IMR-90 (cell line): ENCODE measurements at regions not wholly inside any gene's neighbourhood (a gene's known extent, or its start where the extent isn't known, plus 50 kb on each side); places are given as distances from the start of the nearest gene placed in this dataset.

ENCODE experiments used
- ATAC-seq: fragments of 200-7000 bp; cut with Tn5 transposase; 2 replicates; pipeline ENCODE4 v1.9.1; 2020; ENCODE audit warnings: low read depth, mild to moderate bottlenecking, moderate library complexity
- BruUV-seq: library from RNA; stranded (reverse); fragments of 400-500 nt; replicated peaks from 2 replicates; lab custom pipeline; 2021; lab: Mats Ljungman, UMichigan
- CTCF ChIA-PET: fragments of 300-600 bp; formaldehyde crosslinking; extraction: SDS; loops from one replicate; lab custom pipeline; 2021; ENCODE audit warnings: antibody characterized with exemption; lab: Yijun Ruan, JAX
- POLR2A ChIA-PET: fragments of 300-600 bp; sonication (Branson Sonifier 250); formaldehyde crosslinking; loops from one replicate; lab custom pipeline; 2022; ENCODE audit warnings: antibody characterized with exemption; ENCODE audit not compliant: unreplicated experiment; lab: Charles Lee
- DNase-seq: peaks from one replicate; pipeline ENCODE4 v3.0.0; 2013
- H2AFZ ChIP-seq: replicated peaks from 2 replicates; pipeline ENCODE3; 2013; ENCODE audit warnings: low read length, mild to moderate bottlenecking; ENCODE audit not compliant: poor library complexity
- H2AK5ac ChIP-seq: 2 replicates; pipeline ENCODE4 v1.6.1; 2013; ENCODE audit warnings: low read depth, low read length, inconsistent platforms
- H2AK9ac ChIP-seq: replicated peaks from 2 replicates; pipeline ENCODE3; 2013; ENCODE audit warnings: mild to moderate bottlenecking, low read depth, low read length, moderate library complexity; ENCODE audit not compliant: poor library complexity
- H2BK120ac ChIP-seq: 2 replicates; pipeline ENCODE4 v1.6.1; 2013; ENCODE audit warnings: low read depth, low read length, inconsistent platforms
- H2BK15ac ChIP-seq: 3 replicates; pipeline ENCODE4 v1.6.1; 2013; ENCODE audit warnings: low read depth, low read length, inconsistent platforms
- H2BK20ac ChIP-seq: 2 replicates; pipeline ENCODE4 v1.6.1; 2013; ENCODE audit warnings: low read depth, mild to moderate bottlenecking, inconsistent platforms, low read length, moderate library complexity
- H2BK5ac ChIP-seq: 2 replicates; pipeline ENCODE4 v1.6.1; 2013; ENCODE audit warnings: mild to moderate bottlenecking, low read depth, low read length, inconsistent platforms; ENCODE audit not compliant: poor library complexity, severe bottlenecking
- H3K14ac ChIP-seq: replicated peaks from 2 replicates; pipeline ENCODE4 v1.6.1; 2013; ENCODE audit warnings: low read depth, low read length, inconsistent platforms
- H3K18ac ChIP-seq: 2 replicates; pipeline ENCODE4 v1.6.1; 2013; ENCODE audit warnings: low read depth, low read length, control low read depth
- H3K23ac ChIP-seq: 2 replicates; pipeline ENCODE4 v1.6.1; 2013; ENCODE audit warnings: low read depth, low read length, inconsistent platforms
- H3K27ac ChIP-seq: 2 replicates; pipeline ENCODE4 v1.5.1; 2013; ENCODE audit warnings: mild to moderate bottlenecking, control low read depth, low read length; ENCODE audit not compliant: insufficient read depth
- H3K27me3 ChIP-seq: 2 replicates; pipeline ENCODE4 v1.6.1; 2013; ENCODE audit warnings: low read length; ENCODE audit not compliant: control insufficient read depth, insufficient read depth
- H3K36me3 ChIP-seq: 2 replicates; pipeline ENCODE4 v1.6.1; 2013; ENCODE audit warnings: low read length, mixed read lengths; ENCODE audit not compliant: control insufficient read depth, insufficient read depth
- H3K4ac ChIP-seq: 2 replicates; pipeline ENCODE4 v1.6.1; 2013; ENCODE audit warnings: low read depth, low read length, inconsistent platforms
- H3K4me1 ChIP-seq: 2 replicates; pipeline ENCODE4 v1.6.1; 2013; ENCODE audit warnings: low read length, mixed read lengths; ENCODE audit not compliant: control insufficient read depth, insufficient read depth
- H3K4me2 ChIP-seq: 2 replicates; pipeline ENCODE4 v1.6.1; 2013; ENCODE audit warnings: low read depth, mild to moderate bottlenecking, control low read depth, low read length, moderate library complexity
- H3K4me3 ChIP-seq: 2 replicates; pipeline ENCODE4 v1.5.1; 2013; ENCODE audit warnings: low read depth, mild to moderate bottlenecking, control low read depth, low read length, moderate library complexity; ENCODE audit not compliant: insufficient read depth
- H3K56ac ChIP-seq: 2 replicates; pipeline ENCODE4 v1.6.1; 2013; ENCODE audit warnings: low read length, inconsistent platforms; ENCODE audit not compliant: insufficient read depth; ENCODE audit errors: extremely low read depth
- H3K79me1 ChIP-seq, 2 experiments: 2 replicates each; pipeline ENCODE4 v1.6.1; 2013; ENCODE audit warnings: low read length in 2 of 2, inconsistent platforms in 1 of 2, low read depth in 1 of 2
- H3K9ac ChIP-seq: 2 replicates; pipeline ENCODE4 v1.6.1; 2013; ENCODE audit warnings: low read depth, low read length, control low read depth
- H3K9me1 ChIP-seq: 2 replicates; pipeline ENCODE4 v1.6.1; 2013; ENCODE audit warnings: low read length, inconsistent platforms; ENCODE audit not compliant: insufficient read depth
- H3K9me3 ChIP-seq: 2 replicates; pipeline ENCODE4 v1.6.1; 2013; ENCODE audit warnings: low read length; ENCODE audit not compliant: control insufficient read depth, insufficient read depth
- H4K20me1 ChIP-seq: 2 replicates; pipeline ENCODE4 v1.6.1; 2013; ENCODE audit warnings: low read length, inconsistent platforms; ENCODE audit not compliant: insufficient read depth
- H4K5ac ChIP-seq: 2 replicates; pipeline ENCODE4 v1.6.1; 2013; ENCODE audit warnings: mild to moderate bottlenecking, low read depth, low read length, control low read depth
- H4K8ac ChIP-seq, 2 experiments: 2 replicates each; pipeline ENCODE4 v1.6.1; 2013; ENCODE audit warnings: low read depth in 2 of 2, low read length in 2 of 2, control low read depth in 1 of 2, inconsistent platforms in 1 of 2
- H4K91ac ChIP-seq: 2 replicates; pipeline ENCODE4 v1.6.1; 2013; ENCODE audit warnings: low read depth, low read length, inconsistent platforms; ENCODE audit not compliant: insufficient read depth
- CEBPB ChIP-seq: IDR thresholded peaks from 2 replicates; pipeline ENCODE4 v1.6.1; 2012; ENCODE audit warnings: low read depth, low read length, improper control_type of control experiment
- CHD1 ChIP-seq: IDR thresholded peaks from 2 replicates; pipeline ENCODE4 v1.6.1; 2012; ENCODE audit warnings: low read depth, low read length, improper control_type of control experiment
- CTCF ChIP-seq: conservative IDR thresholded peaks from 2 replicates; pipeline ENCODE4 v1.5.1; 2012; ENCODE audit warnings: mild to moderate bottlenecking, low read depth, low read length, improper control_type of control experiment
- ELK1 ChIP-seq: fragments of 150-350 bp; IDR thresholded peaks from 2 replicates; pipeline ENCODE4 v1.6.1; 2016; ENCODE audit warnings: low read depth, mild to moderate bottlenecking, low read length, moderate library complexity, borderline replicate concordance
- FOS ChIP-seq: fragments of 150-350 bp; IDR thresholded peaks from 2 replicates; pipeline ENCODE4 v1.6.1; 2016; ENCODE audit warnings: low read depth, low read length
- MAFK ChIP-seq: IDR thresholded peaks from 2 replicates; pipeline ENCODE4 v1.6.1; 2012; ENCODE audit warnings: low read depth, low read length, improper control_type of control experiment
- MAZ ChIP-seq: IDR thresholded peaks from 2 replicates; pipeline ENCODE4 v1.6.1; 2012; ENCODE audit warnings: low read depth, mild to moderate bottlenecking, low read length, improper control_type of control experiment, moderate library complexity, borderline replicate concordance
- MXI1 ChIP-seq: IDR thresholded peaks from 2 replicates; pipeline ENCODE4 v1.6.1; 2012; ENCODE audit warnings: low read depth, mild to moderate bottlenecking, low read length, moderate library complexity, borderline replicate concordance
- NFE2L2 ChIP-seq: fragments of 150-350 bp; IDR thresholded peaks from 2 replicates; pipeline ENCODE4 v1.6.1; 2016; ENCODE audit warnings: low read depth, mild to moderate bottlenecking, low read length
- RAD21 ChIP-seq: IDR thresholded peaks from 2 replicates; pipeline ENCODE4 v1.6.1; 2012; ENCODE audit warnings: low read length, improper control_type of control experiment
- RCOR1 ChIP-seq: IDR thresholded peaks from 2 replicates; pipeline ENCODE4 v1.6.1; 2012; ENCODE audit warnings: mild to moderate bottlenecking, low read length, improper control_type of control experiment; ENCODE audit not compliant: insufficient replicate concordance
- RFX5 ChIP-seq: IDR thresholded peaks from 2 replicates; pipeline ENCODE4 v1.8.0; 2012; ENCODE audit warnings: low read depth, mild to moderate bottlenecking, low read length, moderate library complexity
- SMC3 ChIP-seq: fragments of 150-350 bp; IDR thresholded peaks from 2 replicates; pipeline ENCODE4 v1.6.1; 2016; ENCODE audit warnings: low read depth, mild to moderate bottlenecking, antibody characterized with exemption, low read length, moderate library complexity
- USF2 ChIP-seq: fragments of 150-350 bp; IDR thresholded peaks from 2 replicates; pipeline ENCODE4 v1.6.1; 2017; ENCODE audit warnings: mild to moderate bottlenecking, antibody characterized with exemption, low read length, low read depth
- WGBS, 2 experiments: methylation state at CpG; one replicate each; pipeline versions ENCODE4 v1.1.5 to v1.1.7; 2013; ENCODE audit warnings: missing lambda C conversion rate in 2 of 2; ENCODE audit not compliant: insufficient read length in 1 of 2; ENCODE audit errors: extremely low coverage in 2 of 2; 5-methylcytosine and 5-hydroxymethylcytosine counted together
- dilution Hi-C: fragments of 300-500 bp; cut with HindIII; formaldehyde crosslinking; loops from one replicate; pipeline ENCODE4 v1.14.3; 2018; ENCODE audit warnings: low sequenced_read_pairs; ENCODE audit not compliant: unreplicated experiment
- in situ Hi-C: fragments of 300-500 bp; cut with MboI; formaldehyde crosslinking; loops from 3 replicates; pipeline ENCODE4 v1.14.3; 2019; ENCODE audit warnings: low sequenced_read_pairs, inconsistent platforms, mixed read lengths
- intact Hi-C: fragments of 100-400 bp; cut with micrococcal nuclease; formaldehyde crosslinking; loops from 2 replicates; pipeline ENCODE4 v1.10.0; 2022

- TF ChIP-seq FOS: no peak
- TF ChIP-seq ELK1: no peak
- TF ChIP-seq SMC3: no peak
- TF ChIP-seq MXI1: no peak
- no peak for TF ChIP-seq MAFK
- TF ChIP-seq RAD21: no peak
- TF ChIP-seq MAZ: no peak
- TF ChIP-seq RFX5: no peak
- no peak for TF ChIP-seq NFE2L2
- TF ChIP-seq CEBPB: no peak
- TF ChIP-seq CHD1: no peak
- no peak for TF ChIP-seq USF2
- no peak for TF ChIP-seq RCOR1
- TF ChIP-seq CTCF: no peak
- Histone ChIP-seq H4K5ac (no peak overlapping the region), H3K9ac (no peak overlapping the region), H3K56ac (no peak overlapping the region), H2BK20ac (no peak overlapping the region), H3K23ac (no peak overlapping the region), H4K20me1 (no peaks in the 10 kb centered on the region), H2BK120ac (no peak overlapping the region), H4K91ac (no peak overlapping the region), H3K4me2 (no peak overlapping the region), H4K8ac (no peak overlapping the region), H3K4ac (no peak overlapping the region), H3K79me1 (no peaks in the 10 kb centered on the region; a peak in 1 of 4 replicates), H3K14ac (no peak overlapping the region), H2BK5ac (no peak overlapping the region), H3K9me3 (no peaks in the 10 kb centered on the region), H3K4me1 (peaks cover 3% of the 10 kb centered on the region; the same call in 1 of the 2 replicates), H2AFZ (no peak overlapping the region), H3K4me3 (no peak overlapping the region), H3K27me3 (no peaks in the 10 kb centered on the region), H2AK5ac (no peak overlapping the region), H3K18ac (no peak overlapping the region), H3K9me1 (no peaks in the 10 kb centered on the region; the same call in 1 of the 2 replicates), H3K27ac (no peak overlapping the region), H2AK9ac (no peak overlapping the region), H3K36me3 (no peaks in the 10 kb centered on the region), H2BK15ac (no peak overlapping the region)
- intact Hi-C loops: no loop called here
- WGBS, 2 experiments: no CpG with 5 or more reads among the region's 5 CpGs
- ChIA-PET POLR2A (no interaction called here), CTCF (no interaction called here)
- dilution Hi-C loops: no loop called here
- BruUV-seq: no TSS peak
- in situ Hi-C loops: no loop called here
- ATAC-seq (no peak), DNase-seq (no peak)
Measured at GRCh38 chr2:144194326-144195071, 325.4 kb downstream of the ZEB2 start.
